ENCODE measurements at regions not wholly inside any gene's neighbourhood (a gene's known extent, or its start where the extent isn't known, plus 50 kb on each side); places are given as distances from the start of the nearest gene placed in this dataset.

DNA sequence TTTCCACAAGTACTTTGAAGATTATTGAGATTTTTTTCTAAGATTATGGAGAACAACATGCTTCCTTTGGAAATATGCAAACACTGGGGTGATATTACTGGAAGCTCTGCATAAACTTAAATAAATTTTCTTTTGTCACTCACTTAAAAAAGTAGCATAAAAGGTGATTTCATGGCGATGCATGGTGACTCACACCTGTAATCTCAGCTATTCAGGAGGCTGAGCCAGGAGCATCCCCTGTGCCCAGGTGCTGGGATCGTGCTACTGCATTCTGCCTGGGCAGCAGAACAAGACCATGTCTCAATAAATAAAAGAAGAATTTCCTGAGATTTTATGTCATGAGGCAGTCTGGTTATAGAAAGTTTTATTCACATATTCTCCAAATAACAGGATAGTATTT, 679.1 kb upstream of the CDH2 start:
- WGBS (ENCODE audit: low lambda C conversion rate, missing lambda C conversion rate), result 89% methylated on average over 2 of the region's 2 CpGs
- H3K4me2 ChIP-seq, result no peak overlapping the region

DNA sequence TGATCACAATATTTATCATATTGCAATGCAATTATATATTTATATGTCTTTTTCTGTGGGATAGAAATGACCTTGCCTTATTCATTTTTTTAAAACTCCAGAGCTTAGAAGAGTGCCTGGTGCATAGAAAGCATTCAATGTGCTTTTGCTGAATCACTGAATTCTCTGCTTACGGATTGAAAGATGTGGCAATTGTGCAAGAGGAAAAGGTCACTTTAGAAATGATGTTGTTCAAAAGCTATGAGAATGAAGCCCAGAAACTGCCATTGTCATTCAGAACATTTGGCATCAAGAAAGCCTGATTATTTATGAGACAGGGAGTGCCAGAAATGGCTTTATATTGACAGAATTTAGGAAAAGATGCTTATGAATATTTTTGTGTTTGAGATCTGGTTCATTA, 678.6 kb upstream of the CDH2 start:
- no peaks in the 10 kb centered on the region for H3K36me3 ChIP-seq (replicated peaks; ENCODE audit: insufficient read depth, low read depth)
- DNase-seq (ENCODE audit: low spot score), result no peak
- H3K4me2 ChIP-seq, result no peak overlapping the region
- H4K20me1 ChIP-seq (ENCODE audit: insufficient read depth, poor library complexity, severe bottlenecking), result no peaks in the 10 kb centered on the region
- no peak overlapping the region for H2AFZ ChIP-seq
- H3K27ac ChIP-seq, result no peak overlapping the region
- no peaks in the 10 kb centered on the region for H3K9me3 ChIP-seq (ENCODE audit: low read depth)
- no peaks in the 10 kb centered on the region for H3K4me1 ChIP-seq (ENCODE audit: insufficient read depth)
- 57% methylated on average over 1 of the region's 1 CpG for WGBS (ENCODE audit: low lambda C conversion rate, missing lambda C conversion rate)
- H3K4me3 ChIP-seq, result no peak overlapping the region
- TF ChIP-seq, protein P1, sequence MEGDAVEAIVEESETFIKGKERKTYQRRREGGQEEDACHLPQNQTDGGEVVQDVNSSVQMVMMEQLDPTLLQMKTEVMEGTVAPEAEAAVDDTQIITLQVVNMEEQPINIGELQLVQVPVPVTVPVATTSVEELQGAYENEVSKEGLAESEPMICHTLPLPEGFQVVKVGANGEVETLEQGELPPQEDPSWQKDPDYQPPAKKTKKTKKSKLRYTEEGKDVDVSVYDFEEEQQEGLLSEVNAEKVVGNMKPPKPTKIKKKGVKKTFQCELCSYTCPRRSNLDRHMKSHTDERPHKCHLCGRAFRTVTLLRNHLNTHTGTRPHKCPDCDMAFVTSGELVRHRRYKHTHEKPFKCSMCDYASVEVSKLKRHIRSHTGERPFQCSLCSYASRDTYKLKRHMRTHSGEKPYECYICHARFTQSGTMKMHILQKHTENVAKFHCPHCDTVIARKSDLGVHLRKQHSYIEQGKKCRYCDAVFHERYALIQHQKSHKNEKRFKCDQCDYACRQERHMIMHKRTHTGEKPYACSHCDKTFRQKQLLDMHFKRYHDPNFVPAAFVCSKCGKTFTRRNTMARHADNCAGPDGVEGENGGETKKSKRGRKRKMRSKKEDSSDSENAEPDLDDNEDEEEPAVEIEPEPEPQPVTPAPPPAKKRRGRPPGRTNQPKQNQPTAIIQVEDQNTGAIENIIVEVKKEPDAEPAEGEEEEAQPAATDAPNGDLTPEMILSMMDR (IDR thresholded peaks at IDR 0.05; ENCODE audit: poor library complexity), result no peak
- TF ChIP-seq EZH2phosphoT487 (IDR thresholded peaks at IDR 0.05; ENCODE audit: low read depth, severe bottlenecking, unreplicated experiment) (no peak), EZH2 (IDR thresholded peaks at IDR 0.05; ENCODE audit: borderline replicate concordance) (no peak)
- H3K27me3 ChIP-seq, result no peaks in the 10 kb centered on the region
- H3K79me2 ChIP-seq, result no peaks in the 10 kb centered on the region
- no peaks in the 10 kb centered on the region for H3K9me2 ChIP-seq (replicated peaks; ENCODE audit: insufficient read depth)

More for the DNA sequence above, 679.1 kb upstream of the CDH2 start:
- TF ChIP-seq, protein P1 (IDR thresholded peaks at IDR 0.05; ENCODE audit: poor library complexity), result no peak
- TF ChIP-seq EZH2 (IDR thresholded peaks at IDR 0.05; ENCODE audit: borderline replicate concordance) (no peak), EZH2phosphoT487 (IDR thresholded peaks at IDR 0.05; ENCODE audit: low read depth, severe bottlenecking, unreplicated experiment) (no peak)
- no peaks in the 10 kb centered on the region for H3K36me3 ChIP-seq (replicated peaks; ENCODE audit: insufficient read depth, low read depth)
- no peak overlapping the region for H3K27ac ChIP-seq
- H2AFZ ChIP-seq, result no peak overlapping the region
- H3K27me3 ChIP-seq, result no peaks in the 10 kb centered on the region
- no peak for DNase-seq (ENCODE audit: low spot score)
- H3K9me2 ChIP-seq (replicated peaks; ENCODE audit: insufficient read depth), result no peaks in the 10 kb centered on the region
- no peaks in the 10 kb centered on the region for H3K4me1 ChIP-seq (ENCODE audit: insufficient read depth)
- no peaks in the 10 kb centered on the region for H3K9me3 ChIP-seq (ENCODE audit: low read depth)
- no peaks in the 10 kb centered on the region for H4K20me1 ChIP-seq (ENCODE audit: insufficient read depth, poor library complexity, severe bottlenecking)
- no peak overlapping the region for H3K4me3 ChIP-seq
- no peaks in the 10 kb centered on the region for H3K79me2 ChIP-seq

DNA sequence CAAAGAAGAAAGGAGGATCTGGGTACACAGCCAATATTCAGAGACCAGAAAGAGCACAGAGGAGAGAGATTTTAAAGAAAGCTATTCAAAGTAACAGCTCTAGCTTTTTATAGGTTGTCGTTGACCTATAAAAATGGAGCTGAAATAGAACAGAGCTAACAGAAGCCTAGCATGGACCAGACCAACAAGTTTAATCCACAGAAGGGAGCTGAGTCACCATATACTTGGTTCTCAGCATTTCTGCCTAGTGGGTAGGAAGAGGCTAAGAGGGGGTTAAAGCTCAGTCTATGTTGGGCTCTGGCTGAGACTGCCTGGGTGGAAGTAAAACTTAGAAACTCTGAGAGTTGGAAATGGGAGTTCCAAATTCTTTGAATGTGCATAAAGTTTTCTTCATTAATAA, 678.0 kb upstream of the CDH2 start:
- H4K20me1 ChIP-seq (ENCODE audit: insufficient read depth, poor library complexity, severe bottlenecking), result no peaks in the 10 kb centered on the region
- peak; percentile 6 for DNase-seq (ENCODE audit: low spot score)
- H3K4me3 ChIP-seq, result no peak overlapping the region
- H2AFZ ChIP-seq, result no peak overlapping the region
- 53% methylated on average over 1 of the region's 1 CpG for WGBS (ENCODE audit: low lambda C conversion rate, missing lambda C conversion rate)
- H3K9me2 ChIP-seq (replicated peaks; ENCODE audit: insufficient read depth), result no peaks in the 10 kb centered on the region
- H3K9me3 ChIP-seq (ENCODE audit: low read depth), result no peaks in the 10 kb centered on the region
- no peak for TF ChIP-seq EZH2phosphoT487 (IDR thresholded peaks at IDR 0.05; ENCODE audit: low read depth, severe bottlenecking, unreplicated experiment)
- TF ChIP-seq EZH2 (IDR thresholded peaks at IDR 0.05; ENCODE audit: borderline replicate concordance), result no peak
- TF ChIP-seq, protein P1 (IDR thresholded peaks at IDR 0.05; ENCODE audit: poor library complexity), result no peak
- no peaks in the 10 kb centered on the region for H3K27me3 ChIP-seq
- no peaks in the 10 kb centered on the region for H3K79me2 ChIP-seq
- H3K4me1 ChIP-seq (ENCODE audit: insufficient read depth), result no peaks in the 10 kb centered on the region
- H3K27ac ChIP-seq, result no peak overlapping the region
- H3K36me3 ChIP-seq (replicated peaks; ENCODE audit: insufficient read depth, low read depth), result no peaks in the 10 kb centered on the region
- H3K4me2 ChIP-seq, result no peak overlapping the region

DNA sequence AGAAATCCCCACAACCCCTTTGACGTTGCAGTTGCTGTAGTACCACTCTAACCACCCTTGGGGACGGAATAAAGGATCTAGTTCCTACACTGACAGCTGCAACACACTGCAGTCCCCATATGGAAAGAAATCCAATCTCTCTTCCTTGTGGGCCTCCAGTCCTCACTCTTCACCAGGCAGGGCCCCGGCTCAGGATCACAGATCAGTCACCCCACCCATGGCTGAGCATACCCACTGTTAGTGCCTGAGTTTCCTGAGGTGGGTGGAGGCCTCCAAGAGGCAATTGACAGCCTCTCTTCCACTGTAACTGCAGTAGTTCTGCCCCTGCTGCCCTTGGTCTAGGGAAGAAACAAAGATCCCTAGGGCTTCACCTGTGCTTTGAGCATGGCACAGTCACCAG, 670.0 kb upstream of the CDH2 start:
- no peaks in the 10 kb centered on the region for H3K27me3 ChIP-seq
- no peaks in the 10 kb centered on the region for H3K79me2 ChIP-seq
- H4K20me1 ChIP-seq (ENCODE audit: insufficient read depth, poor library complexity, severe bottlenecking), result no peaks in the 10 kb centered on the region
- TF ChIP-seq, protein P1 (IDR thresholded peaks at IDR 0.05; ENCODE audit: poor library complexity), result no peak
- TF ChIP-seq EZH2phosphoT487 (IDR thresholded peaks at IDR 0.05; ENCODE audit: low read depth, severe bottlenecking, unreplicated experiment) (no peak), EZH2 (IDR thresholded peaks at IDR 0.05; ENCODE audit: borderline replicate concordance) (no peak)
- no peaks in the 10 kb centered on the region for H3K4me1 ChIP-seq (ENCODE audit: insufficient read depth)
- H3K27ac ChIP-seq, result no peak overlapping the region
- no peaks in the 10 kb centered on the region for H3K9me3 ChIP-seq (ENCODE audit: low read depth)
- H2AFZ ChIP-seq, result no peak overlapping the region
- H3K9me2 ChIP-seq (replicated peaks; ENCODE audit: insufficient read depth), result no peaks in the 10 kb centered on the region
- no peaks in the 10 kb centered on the region for H3K36me3 ChIP-seq (replicated peaks; ENCODE audit: insufficient read depth, low read depth)
- no peak for DNase-seq (ENCODE audit: low spot score)
- no peak overlapping the region for H3K4me2 ChIP-seq
- no peak overlapping the region for H3K4me3 ChIP-seq
- 78% methylated on average over 3 of the region's 3 CpGs for WGBS (ENCODE audit: low lambda C conversion rate, missing lambda C conversion rate)

Data from hepatocyte (in vitro differentiated cells).